ENCODE measurements at regions not wholly inside any gene's neighbourhood (a gene's known extent, or its start where the extent isn't known, plus 50 kb on each side); places are given as distances from the start of the nearest gene placed in this dataset.
"Not testable (repeated sequence)": the region's sequence is repeated elsewhere in the genome, so short reads cannot be mapped to it uniquely, and the experiment has no call there.

DNA sequence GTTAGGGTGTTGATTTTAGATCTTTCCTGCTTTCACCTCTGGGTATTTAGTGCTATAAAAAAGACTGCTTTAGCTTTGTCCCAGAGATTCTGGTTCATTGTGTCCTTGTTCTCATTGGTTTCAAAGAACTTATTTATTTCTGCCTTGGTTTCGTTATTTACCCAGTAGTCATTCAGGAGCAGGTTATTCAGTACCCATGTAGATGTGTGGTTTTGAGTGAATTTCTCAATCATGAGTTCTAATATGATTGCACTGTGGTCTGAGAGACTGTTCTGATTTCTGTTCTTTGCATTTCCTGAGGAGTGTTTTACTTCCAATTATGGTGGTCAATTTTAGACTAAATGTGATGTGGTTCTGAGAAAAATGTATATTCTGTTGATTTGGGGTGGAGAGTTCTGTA is 167.1 kb upstream of the KYNU start:
- DNase-seq, result no peak

DNA sequence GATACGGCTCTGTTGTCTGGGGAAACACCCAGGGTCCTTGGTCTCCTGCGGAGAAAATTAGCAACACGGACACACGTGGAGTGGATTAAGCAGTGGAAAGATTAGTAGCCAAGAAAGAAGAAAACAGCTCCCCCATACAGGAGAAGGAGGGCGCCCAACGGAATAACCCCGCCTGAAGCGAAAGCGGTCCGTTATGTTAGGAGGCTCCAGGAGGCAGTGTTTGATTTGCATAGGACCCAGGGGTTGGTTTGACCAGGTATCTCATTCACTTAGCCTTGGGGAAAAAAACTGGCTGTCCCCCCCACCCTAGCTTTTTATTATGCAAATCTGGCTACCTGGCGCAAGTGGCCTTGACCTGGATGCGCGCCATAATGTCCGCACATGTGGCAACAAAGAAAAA is 170.1 kb upstream of the KYNU start:
- DNase-seq, result no peak

DNA sequence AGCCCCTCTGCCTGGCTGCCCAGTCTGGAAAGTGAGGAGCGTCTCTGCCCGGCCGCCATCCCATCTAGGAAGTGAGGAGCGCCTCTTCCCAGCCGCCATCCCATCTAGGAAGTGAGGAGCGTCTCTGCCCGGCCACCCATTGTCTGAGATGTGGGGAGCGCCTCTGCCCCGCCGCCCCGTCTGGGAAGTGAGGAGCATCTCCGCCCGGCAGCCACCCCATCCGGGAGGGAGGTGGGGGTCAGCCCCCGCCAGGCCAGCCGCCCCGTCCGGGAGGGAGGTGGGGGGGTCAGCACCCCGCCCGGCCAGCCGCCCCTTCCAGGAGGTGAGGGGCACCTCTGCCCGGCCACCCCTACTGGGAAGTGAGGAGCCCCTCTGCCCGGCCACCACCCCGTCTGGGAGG is 175.1 kb upstream of the KYNU start:
- not testable (repeated sequence) for DNase-seq

DNA sequence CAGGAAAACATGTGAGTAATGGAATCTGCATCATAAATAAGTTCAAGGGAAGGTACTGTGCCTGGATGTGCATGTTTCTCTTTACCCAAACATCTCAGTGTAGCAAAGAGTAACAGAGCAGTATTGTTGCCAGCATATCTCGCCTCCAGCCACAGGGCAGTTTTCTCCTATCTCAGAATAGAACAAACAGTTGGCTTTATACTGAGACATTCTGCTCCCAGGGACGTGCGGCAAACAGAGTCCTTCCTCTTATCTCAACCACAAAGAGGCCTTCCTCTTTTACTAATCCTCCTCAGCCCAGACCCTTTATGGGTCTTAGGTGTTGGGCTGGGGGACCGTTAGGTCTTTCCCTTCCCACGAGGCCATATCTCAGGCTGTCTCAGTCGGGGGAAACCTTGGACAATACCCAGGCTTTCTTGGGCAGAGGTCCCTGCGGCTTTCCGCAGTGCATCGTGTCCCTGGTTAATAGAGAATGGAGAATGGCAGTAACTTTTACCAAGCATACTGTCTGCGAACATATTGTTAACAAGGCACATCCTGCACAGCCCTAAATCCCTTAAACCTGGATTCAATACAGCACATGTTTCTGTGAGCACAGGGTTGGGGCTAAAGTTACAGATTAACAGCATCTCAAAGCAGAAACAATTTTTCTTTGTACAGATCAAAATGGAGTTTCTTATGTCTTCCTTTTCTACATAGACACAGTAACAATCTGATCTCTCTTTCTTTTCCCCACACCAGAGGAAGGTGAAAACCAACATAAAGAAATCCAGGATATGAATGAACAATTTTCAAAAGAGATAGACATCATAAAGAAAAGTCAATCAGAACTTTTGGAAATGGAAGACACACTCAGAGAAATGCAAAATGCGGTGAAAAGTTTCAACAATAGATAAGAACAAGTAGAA is 181.9 kb upstream of the KYNU start:
- DNase-seq, result not testable (repeated sequence)

DNA sequence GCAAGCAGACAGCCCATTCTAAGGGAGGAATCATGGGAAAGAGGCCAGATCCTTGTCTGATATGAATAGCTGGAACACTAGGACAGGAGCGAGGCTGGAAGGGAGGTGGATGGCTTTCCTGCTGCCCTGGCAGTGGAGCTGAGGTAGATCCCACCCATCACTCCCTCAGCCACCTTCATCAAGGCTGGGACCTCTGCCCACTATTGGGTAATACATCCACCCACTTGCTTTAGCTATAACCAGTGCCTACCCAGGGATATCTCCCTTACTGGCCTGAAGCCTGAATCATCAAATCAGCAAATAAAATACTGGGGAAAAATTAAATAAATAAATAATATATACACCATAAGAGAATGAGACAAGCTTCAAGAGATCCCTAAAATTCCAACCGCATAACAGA is 183.2 kb upstream of the KYNU start:
- no peak for DNase-seq

DNA sequence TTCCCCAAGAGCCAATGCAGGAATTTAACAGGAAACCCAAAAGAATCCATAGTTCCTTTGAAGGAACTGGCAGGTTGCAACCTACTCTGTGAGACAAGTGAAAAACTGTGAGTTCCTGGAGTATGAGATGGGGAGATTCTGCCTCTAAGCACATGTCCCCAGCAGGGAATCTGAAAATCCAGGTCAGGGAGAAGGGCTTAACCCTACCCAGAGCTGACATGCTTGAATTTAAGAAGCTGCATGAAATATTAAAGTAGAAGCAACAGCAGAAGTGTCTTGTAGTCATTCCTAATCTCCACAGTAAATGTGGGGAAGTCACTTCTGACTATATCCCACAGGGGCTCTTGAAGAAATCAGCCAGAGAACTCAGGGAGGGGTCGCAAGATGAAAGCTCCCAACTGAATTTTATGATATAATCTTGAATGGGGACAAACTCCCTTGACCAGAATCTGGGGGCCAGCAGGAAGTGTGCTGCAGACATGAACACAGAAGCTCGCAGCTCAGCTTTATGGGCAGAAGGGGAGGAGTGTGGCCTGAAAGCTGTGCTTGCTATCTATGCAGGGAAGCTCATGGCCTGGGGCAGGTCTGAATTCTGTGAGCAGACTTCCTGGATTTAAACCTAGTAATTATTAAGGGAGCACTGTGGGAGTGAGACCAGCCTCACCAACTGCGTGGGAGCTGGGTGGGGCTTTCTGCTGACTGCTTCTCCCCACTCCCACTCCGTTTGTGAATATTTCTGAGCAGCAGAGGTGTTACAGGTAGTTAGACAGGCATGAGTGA is 184.1 kb upstream of the KYNU start:
- DNase-seq, result no peak

DNA sequence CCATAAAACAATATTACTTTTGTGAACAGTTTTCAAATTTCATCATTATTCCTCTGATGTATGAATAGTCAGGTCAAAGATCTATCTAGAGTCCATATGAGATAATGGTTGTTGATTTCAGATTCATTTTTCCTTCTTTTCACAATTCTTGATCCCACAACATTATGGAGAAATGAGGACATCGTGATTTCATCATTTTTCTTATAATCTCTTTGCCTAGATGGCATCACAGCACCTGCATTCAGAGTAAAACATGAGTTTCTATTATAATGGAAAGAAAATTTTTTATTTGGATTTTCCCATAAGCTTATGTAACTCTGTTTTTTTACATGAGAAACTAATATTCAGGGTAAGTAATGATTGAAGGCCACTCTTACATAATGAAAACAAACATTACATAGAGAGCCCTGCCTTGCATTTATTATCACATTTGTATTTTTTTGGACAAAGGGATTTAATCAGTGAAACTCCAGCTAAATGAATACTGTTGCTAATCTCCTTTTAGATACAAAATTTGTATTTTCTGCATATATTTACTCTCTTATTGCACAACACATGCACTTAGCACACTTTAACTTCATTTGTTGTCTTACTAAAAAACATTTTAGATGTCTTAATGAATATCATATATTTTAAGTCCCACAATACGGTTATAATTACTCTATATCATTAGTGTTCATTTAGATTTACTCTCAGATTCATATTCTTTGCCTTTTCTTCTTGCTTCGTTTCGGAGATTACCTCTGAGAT is 188.4 kb upstream of the KYNU start:
- no peak for DNase-seq

DNA sequence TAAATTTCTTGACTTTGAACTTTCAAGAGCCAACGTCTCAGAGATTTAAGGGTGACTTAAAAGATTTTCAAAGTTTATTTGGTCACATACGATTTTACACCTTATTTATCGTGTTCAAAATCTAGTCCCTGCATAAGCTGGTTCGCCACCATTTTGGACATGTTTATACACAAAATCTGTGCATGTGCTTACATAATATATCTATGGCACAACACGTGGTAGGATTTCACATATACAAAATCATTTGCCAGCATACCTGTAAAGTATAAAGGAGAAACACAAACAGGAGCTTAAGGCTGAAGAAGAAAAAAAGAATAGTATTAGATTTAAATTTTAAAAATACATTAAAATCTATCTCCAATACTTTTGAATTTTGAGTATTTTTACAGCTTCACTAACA is 190.0 kb upstream of the KYNU start:
- no peak for DNase-seq

DNA sequence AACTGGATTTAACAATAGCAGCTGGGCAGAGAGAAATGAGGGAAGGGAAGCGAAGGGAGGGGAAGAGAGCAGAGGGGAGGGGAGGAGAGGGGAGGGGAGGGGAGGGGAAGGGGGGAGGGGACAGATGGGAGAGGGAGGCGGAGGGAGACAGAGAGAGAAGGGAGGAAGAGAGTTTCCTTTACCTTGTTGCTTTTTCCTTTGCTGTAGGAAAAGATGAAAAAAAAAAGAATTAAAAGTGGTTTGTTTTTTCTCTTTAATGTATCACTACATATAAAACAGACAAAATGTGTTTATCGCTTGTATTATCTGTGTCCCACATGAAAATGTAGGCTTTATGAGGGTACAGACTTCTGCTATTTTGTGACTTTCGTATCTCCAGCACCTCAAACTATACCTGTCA is 190.4 kb upstream of the KYNU start:
- no peak for DNase-seq

DNA sequence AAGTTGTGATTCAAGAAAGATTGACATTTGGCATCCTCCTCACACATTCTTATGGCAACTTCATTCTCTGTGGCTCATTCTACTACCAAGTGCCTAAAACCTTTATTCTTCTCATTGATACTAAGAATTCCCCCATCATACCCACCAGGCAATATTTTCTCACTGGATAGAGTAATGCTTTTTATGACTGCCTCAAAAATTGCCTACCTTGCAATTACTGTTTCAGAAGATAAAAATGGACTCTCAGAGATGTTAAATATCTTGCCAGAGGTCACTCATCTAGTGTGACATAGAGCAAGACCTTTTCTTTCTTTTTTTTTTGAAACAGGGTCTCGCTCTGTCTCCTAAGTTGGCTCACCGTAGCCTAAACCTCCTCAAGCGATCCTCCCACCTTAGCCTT is 192.8 kb upstream of the KYNU start:
- DNase-seq, result no peak

DNA sequence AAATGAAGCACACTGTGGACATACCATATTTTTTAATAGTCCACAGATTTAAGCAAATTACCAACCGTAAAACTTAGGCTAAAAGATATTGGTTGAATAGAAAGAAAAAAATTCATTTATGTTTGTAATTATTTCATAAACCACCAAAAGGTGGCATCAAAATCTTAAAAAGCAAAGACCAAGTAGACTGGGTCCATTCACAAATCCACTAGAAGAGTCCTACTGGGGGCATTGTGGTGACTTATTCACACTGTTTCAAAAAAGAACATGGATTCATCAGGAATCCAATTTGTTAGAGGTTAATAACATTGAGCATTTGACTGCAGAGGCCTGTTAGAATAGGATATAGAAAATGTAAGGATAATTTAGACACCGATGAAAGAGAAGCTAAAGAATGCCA is 194.9 kb upstream of the KYNU start:
- DNase-seq, result no peak

DNA sequence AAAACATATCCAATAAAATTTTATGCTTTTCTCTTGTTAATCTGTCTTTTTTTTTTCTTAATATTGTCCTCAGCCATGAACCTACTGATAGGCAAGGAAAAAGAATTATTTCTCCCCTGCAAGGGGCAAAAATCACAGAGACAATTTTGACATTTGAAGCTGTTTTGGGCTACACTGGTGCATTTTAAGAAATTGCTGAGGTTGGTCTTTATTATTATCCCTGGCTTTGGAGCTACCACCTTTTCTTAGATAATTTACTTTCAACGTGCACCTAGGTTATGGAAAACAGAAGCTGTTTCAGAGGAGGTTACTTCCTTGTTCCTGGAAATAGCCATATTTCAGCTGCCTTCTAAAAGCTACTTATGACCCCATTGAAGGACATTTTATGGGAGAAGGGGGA is 195.5 kb upstream of the KYNU start:
- DNase-seq, result no peak

DNA sequence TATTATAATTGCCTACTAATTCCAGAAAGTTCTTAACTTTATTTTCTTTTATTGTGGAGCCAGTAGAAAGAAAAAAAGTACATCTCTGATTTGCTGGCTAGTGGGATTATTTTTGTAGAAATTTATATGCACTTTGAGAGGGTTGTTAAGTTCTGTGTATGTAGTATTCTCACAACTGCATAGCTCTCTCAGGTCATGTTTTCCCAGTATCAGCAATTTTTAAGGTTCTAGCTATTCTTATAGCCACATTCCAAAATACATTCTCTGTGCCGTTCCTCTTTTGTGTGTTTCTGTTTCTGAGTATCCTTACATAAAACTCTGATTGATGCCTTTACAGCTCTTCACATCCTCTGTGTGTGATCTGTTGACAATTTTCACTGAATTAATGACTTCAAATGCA is 199.3 kb upstream of the KYNU start:
- no peak for DNase-seq

DNA sequence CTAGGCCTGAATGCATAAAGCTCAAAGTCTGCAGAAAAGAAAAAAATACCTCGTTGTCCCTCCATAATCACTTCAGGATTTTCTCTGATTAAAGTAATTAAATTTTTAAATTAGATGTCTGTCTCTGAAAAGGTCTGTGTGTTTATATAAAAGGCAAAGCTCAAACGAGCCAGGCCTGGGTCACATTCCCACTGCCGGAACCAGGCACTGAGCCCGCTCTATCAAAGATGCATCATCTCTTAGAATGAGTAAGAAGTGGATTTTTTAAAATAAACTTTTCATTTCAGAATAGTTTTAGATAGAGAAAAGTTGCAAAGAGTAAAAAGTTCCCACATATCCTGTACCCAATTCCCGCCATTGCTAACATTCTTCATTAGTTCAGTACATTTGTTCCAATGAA is 202.1 kb upstream of the KYNU start:
- DNase-seq, result no peak

DNA sequence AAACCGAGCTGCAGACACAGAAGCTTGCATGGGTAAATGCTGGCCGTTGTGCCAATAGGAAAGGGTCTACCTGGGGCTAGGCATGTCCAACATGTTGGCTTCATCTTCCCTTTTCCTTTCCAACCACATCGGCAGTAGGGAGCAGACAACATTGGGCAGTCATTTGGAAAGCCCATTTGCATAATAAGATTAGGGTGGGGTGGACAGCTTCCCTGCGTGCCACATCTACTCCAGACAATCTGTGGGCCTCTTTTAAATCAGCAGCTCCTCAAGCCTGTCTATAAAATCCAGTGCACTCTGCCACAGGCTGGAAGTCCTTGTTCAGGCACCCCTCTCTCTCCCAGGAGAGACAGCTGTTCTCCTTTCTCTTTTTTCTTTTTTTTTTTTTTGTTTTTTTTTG is 203.6 kb upstream of the KYNU start:
- no peak for DNase-seq

DNA sequence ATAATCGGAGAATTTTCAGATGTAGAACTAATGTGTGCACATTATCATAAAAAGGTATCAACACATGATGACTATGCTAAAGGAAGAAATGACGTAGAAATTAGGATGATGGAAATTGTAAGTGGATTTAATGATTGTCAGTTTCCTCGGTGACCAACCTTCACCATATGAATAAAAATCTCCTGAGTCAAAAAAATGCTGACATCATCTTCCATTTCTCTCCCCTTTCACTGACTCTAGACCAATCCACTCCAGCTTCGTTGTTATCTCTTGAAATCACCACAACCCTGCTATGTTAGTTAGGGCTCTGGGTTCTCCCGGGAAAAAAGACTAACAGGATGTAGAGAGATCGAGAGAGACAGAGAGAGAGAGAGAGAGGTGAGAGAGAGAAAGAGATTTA is 204.8 kb upstream of the KYNU start:
- no peak for DNase-seq

DNA sequence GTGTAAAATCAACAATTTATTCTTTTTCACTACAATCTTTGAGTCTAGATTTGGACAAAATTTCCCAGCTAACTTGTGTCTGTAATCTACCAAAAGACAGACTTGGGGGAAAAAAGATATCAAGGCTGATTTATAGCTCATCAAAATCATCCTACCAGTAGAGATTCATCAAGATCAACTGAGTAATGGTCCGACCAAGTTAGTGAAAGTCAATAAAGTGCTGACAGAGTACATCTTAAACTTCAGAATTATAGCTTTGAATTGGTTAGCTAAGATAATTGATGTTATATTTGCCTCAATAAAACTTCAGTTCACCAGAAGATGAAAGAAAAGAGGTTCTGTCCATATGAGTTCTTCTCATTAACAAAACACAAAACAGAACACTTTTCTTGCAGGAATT is 207.1 kb upstream of the KYNU start:
- DNase-seq, result no peak

DNA sequence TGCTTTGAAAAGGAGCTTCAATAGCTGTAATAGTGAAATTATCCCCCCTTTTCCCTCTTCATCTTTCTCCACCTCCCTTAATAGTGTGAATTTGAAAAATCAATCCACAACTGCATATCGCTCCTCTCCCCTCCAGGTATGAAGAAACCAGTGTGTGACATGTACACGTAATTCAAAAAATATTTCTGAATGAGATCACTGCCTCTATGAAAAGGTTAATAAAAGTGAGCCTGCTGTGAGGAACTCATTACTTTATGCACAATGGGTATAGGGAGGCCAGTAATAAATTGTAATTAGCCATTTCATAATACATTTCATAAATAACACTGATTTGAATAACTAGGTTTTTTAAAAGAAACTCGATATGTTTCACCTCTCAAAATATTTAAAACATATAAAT is 209.0 kb upstream of the KYNU start:
- no peak for DNase-seq

DNA sequence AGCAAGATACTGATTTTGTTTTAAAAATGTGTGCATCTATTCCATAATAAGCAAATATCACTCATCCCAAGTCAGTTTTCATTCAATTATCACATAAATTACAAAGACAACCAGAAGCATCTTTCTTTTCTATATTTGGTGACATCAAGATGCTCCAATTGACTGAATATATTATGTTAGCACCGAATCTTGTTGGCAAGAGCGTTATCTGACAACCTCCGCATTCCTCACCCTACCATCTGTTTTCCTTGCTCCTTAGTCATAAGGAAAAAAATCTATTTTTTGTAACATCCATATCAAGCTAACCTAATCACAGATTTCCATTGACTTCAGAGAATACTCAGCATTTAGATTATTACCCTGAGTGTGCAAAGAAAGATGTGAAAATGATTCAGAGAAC is 212.2 kb upstream of the KYNU start:
- no peak for DNase-seq

DNA sequence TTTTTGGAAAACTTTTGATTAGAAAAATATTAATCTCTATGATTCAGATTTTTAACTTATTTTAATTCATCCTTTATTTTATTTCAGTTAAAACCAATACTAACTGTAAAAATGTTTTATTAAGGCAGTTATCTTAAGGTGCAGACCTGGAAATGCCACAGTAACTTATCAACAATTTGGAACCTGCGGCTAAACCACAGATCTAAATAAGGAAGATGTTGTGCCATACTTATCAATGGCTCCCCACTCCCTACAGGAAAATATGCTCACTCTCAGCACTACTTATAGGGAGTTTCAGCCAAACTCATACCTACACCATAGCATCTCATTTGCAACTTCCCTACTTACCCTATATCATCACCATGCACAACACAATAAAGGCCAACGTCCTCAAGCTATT is 226.9 kb upstream of the KYNU start:
- no peak for DNase-seq

DNA sequence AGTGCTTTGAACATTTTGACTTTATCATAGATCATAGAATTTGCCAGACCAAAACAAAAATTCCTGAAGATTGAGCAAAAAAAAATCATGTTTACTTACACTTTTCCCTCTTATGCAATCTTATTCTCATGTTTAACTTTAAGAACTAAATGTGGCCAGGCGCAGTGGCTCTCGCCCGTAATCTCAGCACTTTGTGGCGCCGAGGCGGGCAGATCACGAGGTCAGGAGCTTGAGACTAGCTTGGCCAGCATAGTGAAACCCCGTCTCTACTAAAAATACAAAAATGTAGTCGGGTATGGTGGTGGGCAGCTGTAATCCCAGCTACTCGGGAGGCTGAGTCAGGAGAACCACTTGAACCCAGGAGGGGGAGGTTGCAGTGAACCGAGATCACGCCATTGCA is 227.9 kb upstream of the KYNU start:
- no peak for DNase-seq

DNA sequence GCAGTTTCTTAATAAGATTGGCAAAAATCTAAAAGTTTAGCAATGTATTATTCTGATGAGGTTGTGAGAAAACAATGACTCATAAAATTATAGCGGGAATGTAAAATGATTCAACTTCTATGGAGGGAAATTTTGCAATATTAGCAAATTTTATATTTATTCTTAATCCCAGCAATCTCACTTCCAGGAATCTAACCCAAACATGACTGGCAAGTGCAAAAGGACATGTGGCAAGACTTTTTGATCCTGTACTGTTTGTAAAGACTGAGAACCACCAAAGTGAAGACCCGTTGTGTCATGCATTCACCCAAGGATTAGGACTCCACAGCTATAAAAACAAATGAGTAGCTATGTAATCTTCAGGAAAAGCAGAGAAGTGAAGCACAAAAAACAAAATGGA is 234.8 kb upstream of the KYNU start:
- DNase-seq, result no peak

DNA sequence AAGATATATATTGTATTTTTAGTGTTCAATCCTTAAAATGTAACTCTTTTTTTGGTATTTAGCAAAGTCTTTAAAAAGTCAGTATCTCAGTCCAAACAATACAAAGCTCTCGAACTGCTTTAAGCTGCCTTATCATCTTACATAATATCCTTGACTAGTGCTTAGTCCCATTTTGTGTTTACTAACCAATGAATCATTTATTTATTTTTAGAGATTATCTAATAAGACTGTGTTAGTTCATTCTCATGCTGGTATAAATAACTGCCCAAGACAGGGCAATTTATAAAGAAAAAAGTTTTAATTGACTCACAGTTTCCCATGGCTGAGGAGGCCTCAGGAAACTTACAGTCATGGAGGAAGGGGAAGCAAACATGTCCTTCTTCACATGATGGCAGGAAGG is 248.3 kb upstream of the KYNU start:
- no peak for DNase-seq

DNA sequence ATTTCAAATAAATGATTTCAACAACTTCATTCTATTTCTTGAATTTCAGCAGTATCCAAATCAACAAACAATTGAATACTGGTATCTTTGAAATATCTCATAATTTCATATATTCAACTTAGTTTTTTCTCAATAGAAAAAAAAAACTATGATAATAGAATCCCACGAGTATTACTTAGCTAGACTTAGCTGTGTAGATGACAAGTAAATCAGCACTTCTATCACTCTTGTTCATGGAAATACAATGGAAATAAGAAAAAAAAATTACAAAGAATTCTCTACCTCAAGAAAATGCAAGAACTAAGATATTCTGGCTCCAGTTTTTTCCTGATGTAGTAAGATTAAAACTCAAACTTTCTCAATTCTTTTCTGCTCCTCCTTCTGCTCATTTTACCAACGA is 256.2 kb upstream of the KYNU start:
- no peak for DNase-seq
